ENCODE measurements at regions not wholly inside any gene's neighbourhood (a gene's known extent, or its start where the extent isn't known, plus 50 kb on each side); places are given as distances from the start of the nearest gene placed in this dataset.

- TF ChIP-seq REST (IDR thresholded peaks at IDR 0.05; ENCODE audit: low read depth) (no peak), NFIC (IDR thresholded peaks at IDR 0.05) (no peak), MAX (IDR thresholded peaks at IDR 0.05) (no peak), CREB1 (IDR thresholded peaks at IDR 0.05; ENCODE audit: low read depth) (no peak), TAF1 (IDR thresholded peaks at IDR 0.05; ENCODE audit: low read depth) (no peak)
Measured at GRCh38 chr3:155009217-155009616, 70.9 kb upstream of the MME start.
